Ishikawa (cell line): ENCODE measurements at regions not wholly inside any gene's neighbourhood (a gene's known extent, or its start where the extent isn't known, plus 50 kb on each side); places are given as distances from the start of the nearest gene placed in this dataset.
A peak's percentile ranks its signal among the peaks of the same experiment; 100 is the strongest.

Source experiments
- CEBPB ChIP-seq: IDR thresholded peaks from 2 replicates; pipeline ENCODE4 v1.6.1; 2012
- CREB1 ChIP-seq: IDR thresholded peaks from 2 replicates; pipeline ENCODE4 v1.6.1; 2012; ENCODE audit warnings: low read depth
- EGR1 ChIP-seq: IDR thresholded peaks from 2 replicates; pipeline ENCODE4 v1.6.1; 2012
- EP300 ChIP-seq: IDR thresholded peaks from 2 replicates; pipeline ENCODE4 v1.6.1; 2012; ENCODE audit warnings: borderline replicate concordance
- FOXM1 ChIP-seq: IDR thresholded peaks from 2 replicates; pipeline ENCODE4 v1.6.1; 2012; ENCODE audit warnings: low read depth, borderline replicate concordance
- MAX ChIP-seq: IDR thresholded peaks from 2 replicates; pipeline ENCODE4 v1.6.1; 2012
- NFIC ChIP-seq: IDR thresholded peaks from 2 replicates; pipeline ENCODE4 v1.6.1; 2012
- RAD21 ChIP-seq: IDR thresholded peaks from 2 replicates; pipeline ENCODE4 v1.6.1; 2012; ENCODE audit warnings: low read depth
- REST ChIP-seq: IDR thresholded peaks from 2 replicates; pipeline ENCODE4 v1.6.1; 2012; ENCODE audit warnings: low read depth, mild to moderate bottlenecking
- TAF1 ChIP-seq: IDR thresholded peaks from 2 replicates; pipeline ENCODE4 v1.6.1; 2012; ENCODE audit warnings: low read depth, mild to moderate bottlenecking
- TCF12 ChIP-seq: IDR thresholded peaks from 2 replicates; pipeline ENCODE4 v1.6.1; 2012; ENCODE audit warnings: low read depth
- TEAD4 ChIP-seq: IDR thresholded peaks from 2 replicates; pipeline ENCODE4 v1.6.1; 2012
- USF1 ChIP-seq: IDR thresholded peaks from 2 replicates; pipeline ENCODE4 v1.6.1; 2012
- YY1 ChIP-seq: IDR thresholded peaks from 2 replicates; pipeline ENCODE4 v1.6.1; 2012; ENCODE audit warnings: low read depth
- ZBTB7A ChIP-seq: IDR thresholded peaks from 2 replicates; pipeline ENCODE4 v1.6.1; 2012; ENCODE audit warnings: low read depth

- no peak for TF ChIP-seq EGR1
- TF ChIP-seq TAF1: no peak
- no peak for TF ChIP-seq ZBTB7A
- no peak for TF ChIP-seq TCF12
- no peak for TF ChIP-seq TEAD4
- TF ChIP-seq CEBPB: no peak
- no peak for TF ChIP-seq USF1
- no peak for TF ChIP-seq REST
- no peak for TF ChIP-seq RAD21
- TF ChIP-seq NFIC: no peak
Observed at GRCh38 chr14:32015166-32015565, 61.9 kb upstream of the ARHGAP5 start.

GRCh38 chr14:32017587-32017986, 59.5 kb upstream of the ARHGAP5 start:
- no peak for TF ChIP-seq EGR1
- no peak for TF ChIP-seq ZBTB7A
- no peak for TF ChIP-seq CEBPB
- no peak for TF ChIP-seq MAX
- TF ChIP-seq TEAD4: no peak
- no peak for TF ChIP-seq REST
- TF ChIP-seq CREB1: no peak
- TF ChIP-seq NFIC: no peak
- no peak for TF ChIP-seq YY1
- TF ChIP-seq EP300: no peak

GRCh38 chr14:32018391-32019092, 58.6 kb upstream of the ARHGAP5 start:
- TF ChIP-seq EGR1 (no peak), MAX (0 out of 2 replicates have a peak, but pooled peaks have one; percentile 10)

- no peak for TF ChIP-seq TEAD4
- TF ChIP-seq MAX: no peak
- TF ChIP-seq USF1: no peak
- no peak for TF ChIP-seq REST
- TF ChIP-seq EP300: no peak
- no peak for TF ChIP-seq ZBTB7A
- TF ChIP-seq EGR1: no peak
- no peak for TF ChIP-seq CEBPB
- TF ChIP-seq NFIC: no peak
- TF ChIP-seq RAD21: no peak
- TF ChIP-seq FOXM1: no peak
- no peak for TF ChIP-seq YY1
- TF ChIP-seq TCF12: no peak
- TF ChIP-seq TAF1: no peak
- no peak for TF ChIP-seq CREB1
Observed at GRCh38 chr14:32019276-32019675, 57.8 kb upstream of the ARHGAP5 start.

- TF ChIP-seq EGR1 (no peak), TCF12 (no peak), CREB1 (no peak), REST (no peak), USF1 (no peak), TEAD4 (no peak), YY1 (no peak), NFIC (no peak), ZBTB7A (no peak), TAF1 (no peak), MAX (no peak), RAD21 (no peak), CEBPB (no peak), EP300 (no peak), FOXM1 (no peak)
Observed at GRCh38 chr14:32020882-32021281, 56.2 kb upstream of the ARHGAP5 start.
